Skin of body (tissue), 1 donor: ENCODE measurements at regions not wholly inside any gene's neighbourhood (a gene's known extent, or its start where the extent isn't known, plus 50 kb on each side); places are given as distances from the start of the nearest gene placed in this dataset.

ENCODE experiments used
- DNase-seq: peaks from one replicate; lab custom pipeline; 2025; lab: John Stamatoyannopoulos, UW

DNA sequence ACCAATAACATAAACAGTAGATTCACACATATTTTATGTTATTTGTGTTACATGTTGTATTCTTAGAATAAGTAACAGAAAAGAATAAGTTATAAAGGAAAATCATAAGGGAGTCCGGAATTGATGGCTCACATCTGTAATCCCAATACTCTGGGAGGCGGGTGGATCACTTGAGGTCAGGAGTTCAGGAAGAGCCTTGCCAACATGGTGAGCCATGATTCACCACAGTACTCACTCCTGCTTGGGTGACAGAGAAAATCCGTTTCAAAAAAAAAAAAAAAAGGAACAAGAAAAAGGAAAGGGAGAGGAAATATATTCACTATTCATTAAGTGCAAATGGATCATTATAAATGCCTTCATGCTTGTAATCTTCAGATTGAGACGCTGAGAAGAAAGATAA lies 533.3 kb upstream of the CDH9 start:
- DNase-seq = no peak

DNA sequence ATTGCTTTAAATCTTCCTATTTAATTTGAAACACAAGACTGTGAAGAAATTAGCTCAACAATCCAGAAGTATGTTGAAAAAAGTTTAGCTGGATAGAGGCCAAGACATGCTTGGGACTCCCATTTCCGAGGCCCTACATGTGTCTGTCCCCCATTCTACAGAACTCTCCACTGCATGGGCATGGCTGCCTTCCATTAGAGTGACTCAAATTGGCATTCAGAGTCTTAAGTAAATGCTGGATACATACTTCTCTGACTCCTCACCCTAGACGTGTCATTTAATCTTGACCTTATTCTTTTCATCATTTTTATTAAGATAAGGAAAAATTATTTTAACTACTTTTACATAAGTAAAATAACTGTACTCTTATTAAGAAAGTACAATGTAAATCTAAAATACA lies 530.4 kb upstream of the CDH9 start:
- DNase-seq = no peak

DNA sequence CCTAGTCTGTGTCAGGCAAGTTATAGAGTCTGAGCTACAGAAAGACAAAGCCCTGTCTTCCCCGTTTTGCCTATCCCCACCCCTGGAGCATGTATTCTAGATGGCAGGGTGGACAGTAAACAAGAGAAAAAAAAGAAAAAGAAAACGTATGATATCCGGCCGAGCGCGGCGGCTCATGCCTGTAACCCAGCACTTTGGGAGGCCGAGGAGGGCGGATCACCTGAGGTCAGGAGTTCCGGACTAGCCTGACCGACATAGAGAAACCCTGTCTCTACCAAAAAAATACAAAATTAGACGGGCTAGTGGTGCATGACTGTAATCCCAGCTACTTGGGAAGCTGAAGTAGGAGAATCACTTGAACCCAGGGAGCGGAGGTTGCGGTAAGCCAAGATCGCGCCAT lies 523.0 kb upstream of the CDH9 start:
- DNase-seq = no peak

DNA sequence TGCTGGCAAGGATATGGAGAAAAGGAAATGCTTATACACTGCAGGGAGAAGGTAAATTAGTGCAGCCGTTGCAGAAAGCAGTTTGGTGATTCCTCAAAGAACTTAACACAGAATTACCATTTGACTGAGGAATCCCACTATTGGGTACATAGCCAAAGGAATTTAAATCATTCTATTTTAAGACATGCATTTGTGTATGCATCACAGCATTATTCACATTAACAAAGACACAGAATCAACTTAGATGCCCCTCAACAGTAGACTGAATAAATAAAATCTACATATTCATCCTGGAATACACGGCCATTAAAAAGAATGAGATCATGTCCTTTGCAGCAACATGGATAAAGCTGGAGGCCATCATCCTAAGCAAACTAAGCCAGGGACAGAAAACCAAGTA lies 510.1 kb upstream of the CDH9 start:
- DNase-seq = no peak

DNA sequence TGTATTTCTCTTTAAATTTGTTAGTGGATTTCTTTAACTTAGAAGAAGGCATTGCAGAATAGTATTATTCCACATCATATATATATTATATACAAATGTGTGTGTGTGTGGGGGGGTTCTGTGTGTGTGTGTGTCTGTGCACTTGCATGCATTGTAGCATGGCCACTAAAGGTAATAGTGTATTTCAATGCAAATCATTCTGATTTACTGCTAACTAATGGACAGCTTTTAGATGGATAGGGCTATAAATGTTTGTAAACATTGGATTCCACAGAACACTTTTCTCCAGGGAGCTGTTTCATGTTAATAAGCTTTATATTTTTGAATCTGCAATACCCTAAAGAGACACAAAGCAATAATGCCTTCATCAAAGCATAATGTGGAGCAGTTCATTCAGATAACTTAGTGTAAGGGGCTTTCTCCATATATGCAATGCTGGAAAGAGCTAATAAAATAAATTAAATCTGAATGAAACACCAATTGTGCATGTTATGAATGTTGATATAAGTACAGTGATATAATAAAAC lies 496.7 kb upstream of the CDH9 start:
- DNase-seq = no peak

DNA sequence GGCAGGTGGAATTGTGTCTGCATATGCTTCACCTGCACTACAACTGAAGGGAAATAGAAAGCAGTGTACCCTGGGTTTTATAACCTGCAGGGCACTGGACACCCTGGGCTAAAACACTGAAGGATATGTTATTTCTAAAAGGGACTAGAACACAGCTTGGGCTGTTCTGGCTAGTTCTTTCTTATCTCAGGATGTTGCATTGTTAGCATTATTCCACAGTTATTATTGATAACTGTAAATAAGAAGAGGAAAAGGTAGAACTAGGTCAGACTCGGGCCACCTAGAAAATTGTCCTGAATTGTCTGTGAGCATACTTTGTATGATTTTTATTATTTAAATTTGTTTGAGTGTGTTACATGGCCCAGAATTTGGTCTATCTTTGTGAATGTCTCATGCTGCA lies 493.9 kb upstream of the CDH9 start:
- DNase-seq = no peak

DNA sequence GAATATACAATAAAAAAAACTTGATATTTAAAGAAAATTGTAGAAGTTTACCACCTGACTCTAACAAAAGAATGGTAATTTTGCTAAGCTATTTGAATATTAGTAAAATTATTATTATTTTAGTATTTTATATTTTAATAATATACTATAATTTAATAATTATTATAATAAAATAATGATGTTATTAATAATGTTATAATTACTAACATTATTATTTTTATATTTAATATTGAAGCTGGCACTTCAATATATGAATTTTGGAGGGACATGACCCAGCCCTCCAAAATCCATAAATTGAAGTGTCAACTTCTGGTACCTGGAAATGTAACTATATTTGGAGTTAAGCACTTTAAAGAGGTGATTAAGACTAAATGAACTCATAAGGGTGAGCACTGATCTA lies 486.1 kb upstream of the CDH9 start:
- no peak for DNase-seq

DNA sequence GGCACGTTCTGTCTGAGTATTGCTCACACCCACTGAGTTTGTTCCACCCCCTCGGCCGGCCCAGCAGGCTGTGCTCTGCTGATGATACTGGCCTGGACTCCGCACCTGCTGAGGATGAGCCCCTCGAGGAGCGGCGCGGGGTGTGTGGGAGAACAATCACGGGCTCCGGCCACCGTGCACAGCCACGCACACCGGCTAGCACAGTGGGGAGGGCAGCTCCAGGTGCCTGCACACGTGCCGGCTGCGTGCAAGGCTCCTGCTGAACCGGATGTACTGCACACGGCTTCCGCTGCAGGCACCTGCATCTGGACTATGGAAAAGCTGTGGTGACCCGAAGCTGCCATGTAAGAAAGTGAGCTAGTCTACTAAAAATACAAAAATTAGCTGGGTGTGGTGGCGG lies 485.2 kb upstream of the CDH9 start:
- no peak for DNase-seq

DNA sequence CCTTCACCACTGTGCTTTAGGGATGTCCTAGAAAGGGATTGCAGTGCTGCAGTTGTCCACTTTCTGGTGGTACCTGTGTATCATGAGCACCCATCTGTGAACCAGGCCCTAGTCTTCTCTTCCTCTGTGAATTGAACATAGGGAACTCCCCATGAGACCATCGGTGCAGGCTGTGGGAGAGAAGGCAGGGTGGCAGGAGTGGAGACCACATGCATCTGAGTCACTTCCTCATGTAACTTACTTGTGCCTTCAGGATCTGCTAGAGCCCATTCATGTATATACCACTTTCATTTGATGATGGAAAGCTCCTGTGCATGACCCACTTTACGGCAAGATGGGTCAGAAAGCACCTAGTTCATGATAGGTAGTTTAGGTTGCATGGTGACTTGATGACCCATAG lies 478.1 kb upstream of the CDH9 start:
- DNase-seq = no peak

DNA sequence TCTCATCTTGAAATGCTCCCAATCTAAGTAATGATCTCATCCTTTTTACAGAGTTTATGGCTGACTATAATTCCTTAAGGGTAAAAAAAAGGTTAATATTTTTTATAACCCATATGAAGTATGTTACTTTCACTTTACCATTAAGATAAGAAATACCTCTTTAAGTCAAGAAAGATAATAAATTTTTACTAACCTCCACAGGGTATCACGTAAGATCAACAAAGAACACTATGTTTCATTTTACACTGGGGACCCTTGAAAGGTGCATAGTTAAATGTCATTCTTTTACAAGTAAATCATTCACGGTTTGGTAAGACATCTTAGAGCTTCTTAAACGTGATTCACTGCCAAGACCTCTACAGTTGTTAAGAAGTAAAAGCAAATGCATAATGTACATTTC lies 472.7 kb upstream of the CDH9 start:
- no peak for DNase-seq

DNA sequence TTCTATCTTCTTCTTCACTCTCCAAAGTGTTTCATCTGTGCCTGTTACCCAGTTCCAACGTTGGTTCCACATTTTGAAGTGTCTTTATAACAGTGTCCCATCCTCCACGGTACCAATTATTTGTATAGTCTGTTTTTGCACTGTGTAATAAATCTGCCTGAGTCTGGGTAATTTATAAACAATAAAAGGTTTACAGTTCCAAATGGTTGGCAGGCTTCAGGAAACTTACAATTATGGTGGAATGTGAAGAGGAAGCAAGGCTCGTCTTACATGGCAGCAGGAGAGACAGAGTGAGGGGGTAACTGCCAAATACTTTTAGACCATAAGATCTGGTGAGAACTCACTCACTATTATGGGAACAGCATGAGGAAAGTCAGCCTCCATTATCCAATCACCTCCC lies 465.4 kb upstream of the CDH9 start:
- DNase-seq = no peak

DNA sequence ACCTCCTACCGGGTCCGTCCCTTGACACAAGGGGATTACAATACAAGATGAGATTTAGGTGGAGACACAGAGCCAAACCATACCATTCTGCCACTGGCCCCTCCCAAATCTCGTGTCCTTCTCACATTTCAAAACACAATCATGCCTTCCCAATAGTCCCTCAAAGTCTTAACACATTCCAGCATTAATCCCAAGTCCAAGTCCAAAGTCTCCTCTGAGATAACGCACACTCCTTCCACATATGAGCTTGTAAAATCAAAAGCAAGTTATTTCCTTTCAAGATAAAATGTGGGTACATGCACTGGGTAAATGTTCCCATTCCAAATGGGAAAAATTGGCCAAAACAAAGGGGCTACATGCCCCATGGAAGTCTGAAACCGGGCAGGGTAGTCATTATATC lies 463.9 kb upstream of the CDH9 start:
- DNase-seq = no peak

DNA sequence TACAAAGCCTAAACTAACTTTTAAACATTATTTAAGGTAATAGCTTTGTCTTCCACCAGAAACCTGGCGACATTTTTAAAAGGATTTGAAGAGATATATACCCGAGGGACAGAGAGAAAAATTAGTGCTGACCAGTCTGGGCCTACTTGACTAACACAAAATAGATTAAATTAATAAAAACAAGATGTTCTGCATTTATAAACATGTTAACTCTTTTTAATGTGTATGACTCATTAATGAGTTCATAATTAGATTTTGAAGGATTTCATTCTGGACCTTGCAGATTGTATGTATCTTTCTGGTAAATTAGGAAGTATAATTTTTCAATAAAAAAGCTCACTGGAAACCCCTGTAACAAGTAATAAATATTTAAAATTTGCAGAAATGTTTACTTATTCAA lies 459.1 kb upstream of the CDH9 start:
- no peak for DNase-seq

DNA sequence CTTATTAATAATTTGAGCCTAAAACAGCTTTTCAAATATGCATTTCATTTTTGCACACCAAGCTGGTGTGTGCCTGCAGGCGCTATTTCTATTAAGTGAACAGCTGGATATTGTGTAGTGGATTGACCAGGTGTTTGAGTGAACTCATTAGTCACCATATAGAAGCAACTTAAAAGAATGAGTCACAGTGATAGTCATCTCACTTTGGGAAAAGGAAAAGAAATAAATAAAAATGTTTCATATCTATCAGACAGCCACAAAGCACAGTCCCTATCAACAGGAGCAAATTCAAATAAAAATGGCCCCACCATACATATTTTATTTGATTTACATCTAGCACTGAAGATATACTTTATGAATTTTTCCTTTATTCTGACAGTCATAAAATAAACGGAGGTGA lies 456.5 kb upstream of the CDH9 start:
- no peak for DNase-seq

DNA sequence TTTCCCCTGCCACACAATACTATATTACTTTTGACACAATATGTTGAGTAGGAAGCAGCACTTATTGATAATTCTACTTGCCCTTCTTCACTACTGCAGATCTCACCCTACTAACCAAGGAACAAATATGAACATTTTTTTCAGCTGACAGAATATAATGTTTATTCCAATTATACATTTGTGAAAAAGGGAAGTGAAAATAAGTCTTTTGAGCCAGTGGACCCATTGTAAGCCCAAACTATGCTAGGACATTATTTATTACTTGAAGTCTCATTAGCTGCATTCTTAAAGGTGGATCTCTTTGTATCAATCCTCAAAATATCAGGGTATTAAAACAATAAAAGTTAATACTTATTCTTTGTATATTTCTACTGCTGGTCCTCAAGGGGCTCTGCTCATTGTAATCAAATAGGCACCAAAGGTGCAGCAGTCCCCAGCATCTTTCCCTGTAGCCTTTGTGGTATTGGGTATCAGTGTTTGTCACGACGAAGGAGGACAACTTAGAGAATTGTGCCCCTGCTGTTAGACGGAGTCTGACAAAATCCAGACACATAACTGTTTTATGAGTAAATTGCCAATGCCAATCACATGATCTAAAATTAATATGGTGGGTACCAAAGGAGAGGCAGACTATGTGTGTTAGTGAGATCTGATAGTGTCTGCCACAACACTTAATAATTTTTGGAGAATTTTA lies 453.5 kb upstream of the CDH9 start:
- DNase-seq = no peak

DNA sequence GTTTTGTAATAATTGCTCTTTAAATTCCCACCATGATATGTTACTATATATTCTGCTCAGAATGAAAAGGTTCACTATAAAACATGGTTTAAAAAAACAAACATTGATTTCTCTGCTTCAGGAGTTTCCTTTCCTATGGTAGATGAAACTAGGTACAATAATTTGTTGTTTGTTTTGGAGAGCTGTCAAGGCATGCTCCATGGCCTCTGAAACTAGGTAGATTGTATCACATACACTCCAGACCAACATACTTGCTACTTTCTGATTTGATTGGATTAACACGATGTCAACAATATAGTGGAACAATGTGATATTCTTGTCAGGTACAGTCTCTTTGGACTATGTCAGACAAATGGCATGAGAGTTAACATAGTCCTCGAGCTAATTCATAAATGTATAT lies 452.7 kb upstream of the CDH9 start:
- no peak for DNase-seq

DNA sequence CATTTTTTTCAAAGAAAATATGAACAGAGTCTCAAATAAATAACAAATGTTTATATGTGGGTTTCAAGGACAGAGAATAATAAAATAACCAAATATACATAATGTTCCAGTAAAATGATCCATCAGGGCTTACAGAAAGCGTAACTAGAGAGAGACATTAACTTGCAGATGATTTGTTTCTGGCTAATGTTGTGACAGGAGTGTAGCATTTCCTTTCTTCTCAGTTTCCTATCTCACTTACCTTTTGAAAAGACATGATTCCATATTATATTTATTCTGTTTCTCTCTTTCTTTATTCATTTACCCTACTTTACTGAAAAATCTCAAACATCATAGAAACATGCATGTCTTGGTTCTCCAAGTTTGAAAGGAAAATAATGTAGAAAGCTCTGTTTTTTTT lies 451.3 kb upstream of the CDH9 start:
- DNase-seq = no peak

DNA sequence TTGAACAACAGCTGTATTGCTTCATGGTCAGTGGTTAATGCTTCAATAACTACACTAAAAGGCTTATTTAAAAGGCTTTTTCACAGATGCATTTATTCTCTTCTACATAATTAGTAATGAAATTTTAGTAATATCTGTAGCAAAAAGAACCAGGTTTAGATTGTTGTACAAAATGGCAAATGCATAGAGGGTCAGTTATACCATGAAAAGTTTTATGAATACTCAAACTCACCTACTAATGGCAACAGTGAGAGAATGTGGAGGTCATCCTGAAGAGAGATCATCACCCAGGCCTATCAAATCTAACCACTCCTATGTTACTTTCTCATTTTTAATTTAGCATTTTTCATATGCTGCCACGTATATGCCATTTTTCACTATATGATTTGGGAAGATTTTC lies 444.3 kb upstream of the CDH9 start:
- DNase-seq = no peak

DNA sequence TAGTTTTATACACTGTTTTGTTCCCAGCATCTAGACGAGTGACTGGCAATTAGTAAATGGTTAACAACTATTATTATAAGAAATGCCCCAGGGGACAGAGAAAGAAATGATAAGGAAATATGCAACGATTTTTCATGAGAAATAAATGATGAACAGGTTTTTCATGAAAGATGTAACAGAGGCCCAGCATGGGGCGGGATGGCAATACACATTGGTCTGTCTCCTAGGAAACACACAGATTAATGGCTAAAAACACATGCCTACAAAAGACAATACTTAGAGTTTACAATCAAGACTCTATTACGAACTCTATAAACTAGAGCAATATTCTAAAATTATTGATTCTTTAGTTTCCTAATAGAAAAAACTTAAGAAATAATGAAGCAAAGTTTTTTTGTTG lies 441.5 kb upstream of the CDH9 start:
- DNase-seq = no peak

DNA sequence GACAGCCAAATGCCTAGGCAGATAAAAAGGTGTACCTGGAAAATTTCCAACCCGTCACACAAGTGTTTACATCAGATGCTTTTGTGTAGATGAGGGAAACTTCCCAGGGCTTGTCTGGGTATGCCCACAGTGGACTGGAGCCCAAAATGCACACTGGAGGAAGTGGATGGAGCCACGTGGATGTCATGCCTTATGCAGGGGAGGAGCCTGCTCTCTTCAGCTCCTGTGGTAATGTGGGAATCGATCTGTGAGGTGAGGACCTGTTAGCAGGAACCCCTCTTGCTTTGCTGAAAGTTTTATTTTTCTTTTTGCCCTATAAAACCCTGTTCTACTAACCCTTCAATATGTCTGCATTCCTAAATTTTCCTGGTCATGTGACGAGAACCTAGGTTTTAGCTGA lies 439.2 kb upstream of the CDH9 start:
- DNase-seq = no peak

DNA sequence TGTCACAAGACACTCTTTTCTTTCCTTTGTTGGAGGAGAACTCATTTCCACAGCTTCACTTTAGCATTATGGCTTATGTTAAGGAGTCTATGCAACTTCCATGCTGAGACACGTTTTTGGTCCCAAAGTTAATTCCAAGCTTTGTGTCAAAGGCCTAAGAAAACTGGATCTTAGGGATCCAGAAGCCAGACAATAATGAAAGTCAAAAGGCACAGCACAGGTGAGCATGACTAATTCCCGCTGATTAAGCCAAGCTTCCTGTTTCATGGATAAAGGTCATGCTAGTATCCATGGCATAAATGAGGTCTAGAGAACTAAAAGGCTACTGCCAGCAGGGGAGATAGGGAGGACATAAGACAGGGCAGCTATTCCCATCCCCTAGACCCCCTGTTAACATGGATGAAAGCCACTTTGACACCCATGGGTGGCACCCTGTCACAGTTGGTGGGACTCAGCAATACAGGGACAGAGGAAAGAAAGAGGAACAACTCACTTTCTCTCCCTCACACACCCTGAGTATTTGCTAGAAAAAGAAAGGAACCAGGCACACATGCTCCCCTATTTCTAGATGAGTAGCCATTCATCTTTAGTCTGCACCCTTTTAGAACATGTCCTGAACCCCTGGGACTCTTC lies 438.1 kb upstream of the CDH9 start:
- DNase-seq = no peak

DNA sequence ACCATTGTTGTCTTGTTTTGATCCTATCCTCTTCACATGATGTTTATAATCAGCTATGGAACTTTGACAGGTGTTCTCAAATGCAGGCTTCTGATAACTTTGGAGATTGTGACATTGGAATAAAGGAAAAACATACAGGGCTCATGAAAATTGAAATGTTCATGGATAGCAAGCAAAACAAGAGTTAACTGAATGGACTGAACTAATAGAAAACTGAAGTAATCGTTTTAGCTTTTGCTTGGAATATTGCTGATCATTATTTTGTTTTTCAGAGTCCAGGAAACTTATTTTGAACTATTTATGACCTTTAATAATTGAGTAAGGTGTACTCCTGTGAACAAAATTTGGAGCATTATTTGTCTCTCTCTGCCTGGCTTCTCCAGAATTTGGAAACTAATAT lies 436.7 kb upstream of the CDH9 start:
- DNase-seq = no peak

DNA sequence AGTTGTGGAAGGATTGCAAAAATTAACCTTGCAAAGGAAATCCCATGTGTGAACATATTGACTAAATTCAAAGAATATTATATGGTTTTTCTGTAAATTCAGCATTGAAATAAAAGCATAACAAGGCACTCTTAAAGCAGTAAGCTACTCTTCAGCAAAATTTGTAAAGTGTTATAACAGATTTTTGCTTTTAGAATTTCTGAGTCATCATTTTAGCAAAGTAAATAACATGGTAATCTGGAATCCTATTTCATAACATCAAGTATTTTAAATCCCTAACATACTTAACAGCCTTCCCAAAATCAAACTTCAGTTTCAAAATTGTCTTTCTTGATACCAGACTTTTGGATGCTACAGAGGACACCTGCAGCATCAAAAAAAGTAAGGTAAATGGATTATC lies 436.0 kb upstream of the CDH9 start:
- DNase-seq = no peak

DNA sequence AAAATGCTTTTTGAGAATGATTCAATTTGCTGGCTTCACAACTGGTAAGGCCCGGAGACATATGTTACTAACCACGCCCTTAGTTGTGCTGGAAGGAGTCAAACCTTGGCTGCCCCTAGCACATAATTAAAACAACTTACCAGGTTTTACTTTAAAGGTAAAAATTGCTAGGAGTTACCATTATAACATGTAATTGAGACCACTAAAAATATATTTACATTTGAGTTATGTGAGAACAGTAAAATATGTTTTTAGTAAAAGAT lies 435.6 kb upstream of the CDH9 start:
- no peak for DNase-seq
